Heart left ventricle (tissue), 16 donors: ENCODE measurements at regions not wholly inside any gene's neighbourhood (a gene's known extent, or its start where the extent isn't known, plus 50 kb on each side); places are given as distances from the start of the nearest gene placed in this dataset.

ENCODE experiments used
- ATAC-seq, 4 donors: fragments of 200-7000 bp; cut with Tn5 transposase; one replicate each; pipeline ENCODE4 v1.9.1; 2020 to 2022; ENCODE audit warnings: moderate library complexity in 4 of 4, mild to moderate bottlenecking in 3 of 4, moderate number of reproducible peaks in 1 of 4
- DNase-seq, 5 donors: peaks; one replicate each; pipeline ENCODE4 v3.0.0-alpha.2; 2020
- H3K27ac ChIP-seq, 12 donors: fragments of 200-600 bp; sonication (generic) in 4 of 12; one replicate each; pipeline versions ENCODE4 v1.5.0 to v1.8.0; 2016 to 2022; ENCODE audit warnings: mild to moderate bottlenecking in 2 of 12
- H3K27me3 ChIP-seq, 9 donors: fragments of 200-600 bp; sonication (generic) in 2 of 9; one replicate each; pipeline versions ENCODE4 v1.5.1 to v1.8.0; 2016 to 2022; ENCODE audit warnings: mild to moderate bottlenecking in 3 of 9
- H3K36me3 ChIP-seq, 9 donors: fragments of 200-600 bp; sonication (generic) in 2 of 9; one replicate each; pipeline versions ENCODE4 v1.5.0 to v1.8.0; 2018 to 2022; ENCODE audit warnings: mild to moderate bottlenecking in 2 of 9
- H3K4me1 ChIP-seq, 12 donors: fragments of 200-600 bp; sonication (generic) in 4 of 12; one replicate each; pipeline versions ENCODE4 v1.5.0 to v1.8.0; 2016 to 2022; ENCODE audit warnings: mild to moderate bottlenecking in 3 of 12
- H3K4me3 ChIP-seq, 12 donors: fragments of 200-600 bp; sonication (generic) in 4 of 12; one replicate each; pipeline versions ENCODE4 v1.5.0 to v1.8.0; 2017 to 2022; ENCODE audit warnings: mild to moderate bottlenecking in 9 of 12, moderate library complexity in 4 of 12
- H3K9me3 ChIP-seq, 12 donors: fragments of 200-600 bp; sonication (generic) in 4 of 12; one replicate each; pipeline versions ENCODE4 v1.5.0 to v1.8.0; 2016 to 2022; ENCODE audit warnings: mild to moderate bottlenecking in 1 of 12
- CTCF ChIP-seq, 12 donors: fragments of 200-600 bp; sonication (generic) in 4 of 12; IDR thresholded peaks; one replicate each; pipeline versions ENCODE4 v1.5.0 to v1.8.0; 2018 to 2022; ENCODE audit warnings: antibody characterized with exemption in 12 of 12, mild to moderate bottlenecking in 5 of 12
- POLR2A ChIP-seq, 2 donors: fragments of 450-650 bp; IDR thresholded peaks; one replicate each; pipeline ENCODE4 v1.6.1; 2017; ENCODE audit warnings: antibody characterized with exemption in 2 of 2, mild to moderate bottlenecking in 2 of 2, moderate library complexity in 2 of 2
- WGBS, 4 donors: extraction: QIAGEN DNeasy Blood & Tissue Kit in 2 of 4; methylation state at CpG; one replicate each; pipeline versions ENCODE4 v1.1.5 to v1.1.7; 2013 to 2018; 5-methylcytosine and 5-hydroxymethylcytosine counted together
- intact Hi-C, 10 donors: fragments of 100-400 bp; cut with DNase I; formaldehyde crosslinking; loops; one replicate each; pipeline versions ENCODE4 v1.11.1 to v1.14.2; 2022
- donor health status: ischemic (EF 13 %, LVEDD 7.1; RV severe dilation, severe dysfunction).
- donor health status: healthy with polysubstance abuse.
- donor health status: DM: no; HTN: yes; CAD: no.
- donor health status: DM: no; HTN: no; CAD: no.
- donor health status: ischemic (EF 25% LVEDD 6.9; RV normal size, moderate dysfunction).
- donor health status: ischemic (EF 25% LVEDD 5.7; RV mildly dilated, moderate dysfunction).
- donor health status: healthy.
- donor health status: DM: yes; HTN: yes; CAD: no.
- donor health status: ischemic (EF 35%, LVEDD 5.7; RV mildly dilated, moderate dysfunction).
- donor health status: nonischemic (EF 11% LVEDD 7.7; RV severe dilation, severe dysfunction).
- donor health status: DM: yes; HTN: yes; CAD: no.
- donor health status: PGD.
- donor health status: ischemic (EF 29% LVEDD 5.4; RV normal size, mild dysfunction).
- donor health status: nonischemic (EF 23%, LVEDD 6.1; RV moderate dilation, normal function).

DNA sequence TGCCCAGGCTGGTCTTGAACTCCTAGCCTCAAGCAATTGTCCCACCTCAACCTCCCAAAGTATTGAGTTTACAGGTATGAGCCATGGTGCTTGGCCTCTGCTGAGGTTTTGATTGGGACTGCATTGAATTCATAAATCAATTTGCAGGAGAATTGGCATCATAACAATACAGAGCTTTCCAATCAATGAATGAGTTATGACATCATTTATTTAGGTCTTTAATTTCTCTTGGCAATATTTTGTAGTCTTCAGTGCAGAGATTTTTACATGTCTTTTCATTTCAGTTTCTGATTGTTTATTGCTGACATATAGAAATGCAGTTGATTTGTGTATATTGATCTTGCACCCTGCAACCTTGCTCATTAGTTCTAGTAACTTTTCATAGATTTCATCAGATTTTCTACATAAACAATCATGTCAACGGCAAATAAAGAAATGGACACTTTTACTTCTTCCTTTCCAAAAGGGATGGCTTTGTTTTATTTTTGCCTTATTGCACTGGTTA lies 119.9 kb downstream of the TFCP2L1 start:
- Histone ChIP-seq H3K36me3 (no peaks in the 10 kb centered on the region), H3K9me3 (peaks cover 0 to 14% (median 0%) of the 10 kb centered on the region in 12 donors), H3K4me1 (no peaks in the 10 kb centered on the region), H3K27ac (no peak overlapping the region), H3K4me3 (no peak overlapping the region), H3K27me3 (no peaks in the 10 kb centered on the region)
- WGBS, 4 donors = 88 to 94% (median 92%) methylated on average over 1 of the region's 1 CpG
- no peak for DNase-seq
- TF ChIP-seq CTCF (IDR thresholded peaks at IDR 0.05) (no peak), POLR2A (IDR thresholded peaks at IDR 0.05) (no peak)
- intact Hi-C loops = no loop called here
- no peak for ATAC-seq
